Amniotic epithelial cell (primary cell): ENCODE measurements at regions not wholly inside any gene's neighbourhood (a gene's known extent, or its start where the extent isn't known, plus 50 kb on each side); places are given as distances from the start of the nearest gene placed in this dataset.
"Not testable (repeated sequence)": the region's sequence is repeated elsewhere in the genome, so short reads cannot be mapped to it uniquely, and the experiment has no call there.

Experiments used
- DNase-seq: peaks from one replicate; pipeline ENCODE4 v3.0.0-alpha.2; 2010; ENCODE audit warnings: low read depth

DNA sequence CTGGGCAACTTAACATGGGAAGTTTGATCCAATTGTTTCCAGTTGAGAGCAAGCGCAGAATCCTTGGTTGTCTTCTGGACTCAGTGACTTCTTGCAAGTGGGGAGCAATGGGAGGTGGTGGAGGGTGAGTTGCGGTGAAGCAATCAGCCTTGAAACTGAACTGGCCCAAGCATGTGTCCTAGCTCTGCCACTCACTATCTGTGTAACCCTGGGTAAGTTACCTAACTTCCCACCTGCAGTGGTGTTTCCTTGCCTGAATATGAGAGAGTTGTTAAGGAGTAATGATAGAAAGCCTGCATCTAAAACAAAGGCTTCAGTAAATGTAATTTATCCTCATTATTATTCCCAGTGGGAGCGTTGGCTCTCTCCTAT is 132.5 kb upstream of the NFIA start:
- DNase-seq: no peak

DNA sequence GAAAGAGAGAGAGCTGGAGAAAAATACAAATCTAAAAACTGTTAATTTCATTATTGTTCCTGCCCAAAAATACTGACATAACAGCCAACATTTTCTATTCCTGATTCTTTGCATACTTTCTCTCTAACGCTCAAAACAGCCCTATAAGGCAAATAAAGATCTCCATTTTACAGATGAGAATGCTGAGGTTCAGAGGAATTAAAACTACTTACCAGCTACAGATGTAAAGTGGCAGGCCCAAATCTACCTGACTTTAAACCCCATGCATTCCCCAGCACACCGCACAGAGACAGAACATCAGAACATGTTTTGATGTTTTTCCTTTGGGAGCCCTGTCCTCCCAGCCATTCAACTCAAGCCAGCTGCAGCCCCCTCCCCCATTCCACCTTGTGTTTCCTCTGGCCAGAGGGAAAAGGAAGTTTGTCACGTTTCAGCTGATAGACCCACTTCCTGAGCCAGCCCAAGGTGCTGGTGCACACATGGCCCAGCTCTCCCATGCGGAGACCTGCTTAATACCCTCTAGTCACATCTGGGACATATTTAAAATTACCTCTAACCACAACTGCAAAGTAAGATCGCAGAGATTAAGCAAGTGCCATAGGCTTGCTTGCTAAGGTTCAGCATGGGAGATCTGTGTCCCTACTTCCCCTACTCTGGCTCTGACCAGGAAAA is 133.1 kb upstream of the NFIA start:
- no peak for DNase-seq

DNA sequence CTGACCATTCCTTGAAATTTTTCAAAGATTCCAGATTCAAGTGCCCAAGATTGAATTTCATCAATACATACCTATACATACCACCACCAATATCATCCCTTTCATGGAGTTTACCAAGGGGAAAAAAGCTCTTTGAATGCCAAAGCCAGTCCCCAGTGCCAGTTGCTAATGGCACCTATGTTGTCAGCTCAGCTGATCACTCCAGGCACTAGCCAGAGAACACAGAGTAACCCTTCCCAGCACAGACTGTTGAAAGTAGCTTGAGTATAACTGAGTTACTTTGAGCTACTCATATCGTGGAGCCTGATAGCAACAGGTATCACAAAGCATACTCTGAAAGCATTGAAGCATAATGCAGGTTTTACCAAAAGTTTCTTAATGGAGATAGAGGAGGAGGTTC is 133.9 kb upstream of the NFIA start:
- no peak for DNase-seq

DNA sequence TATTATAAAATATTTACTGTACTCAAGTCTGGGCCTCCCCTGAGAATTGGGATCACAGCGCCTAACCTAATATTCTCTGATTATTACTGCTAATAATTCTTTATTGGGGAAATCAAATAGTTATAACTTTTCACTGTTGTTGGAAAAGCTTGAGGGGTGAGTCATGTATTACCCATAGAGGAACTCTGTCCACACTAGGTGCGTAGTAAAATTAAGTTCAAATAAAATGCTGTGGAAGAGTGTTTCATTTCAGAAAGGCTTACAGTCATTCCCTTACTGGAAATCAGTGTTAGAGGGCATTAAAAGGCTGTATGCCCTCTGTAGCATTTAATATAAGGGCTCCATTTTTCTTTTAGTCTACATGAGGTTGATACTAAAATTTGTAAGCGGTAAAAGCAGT is 135.0 kb upstream of the NFIA start:
- DNase-seq: no peak

DNA sequence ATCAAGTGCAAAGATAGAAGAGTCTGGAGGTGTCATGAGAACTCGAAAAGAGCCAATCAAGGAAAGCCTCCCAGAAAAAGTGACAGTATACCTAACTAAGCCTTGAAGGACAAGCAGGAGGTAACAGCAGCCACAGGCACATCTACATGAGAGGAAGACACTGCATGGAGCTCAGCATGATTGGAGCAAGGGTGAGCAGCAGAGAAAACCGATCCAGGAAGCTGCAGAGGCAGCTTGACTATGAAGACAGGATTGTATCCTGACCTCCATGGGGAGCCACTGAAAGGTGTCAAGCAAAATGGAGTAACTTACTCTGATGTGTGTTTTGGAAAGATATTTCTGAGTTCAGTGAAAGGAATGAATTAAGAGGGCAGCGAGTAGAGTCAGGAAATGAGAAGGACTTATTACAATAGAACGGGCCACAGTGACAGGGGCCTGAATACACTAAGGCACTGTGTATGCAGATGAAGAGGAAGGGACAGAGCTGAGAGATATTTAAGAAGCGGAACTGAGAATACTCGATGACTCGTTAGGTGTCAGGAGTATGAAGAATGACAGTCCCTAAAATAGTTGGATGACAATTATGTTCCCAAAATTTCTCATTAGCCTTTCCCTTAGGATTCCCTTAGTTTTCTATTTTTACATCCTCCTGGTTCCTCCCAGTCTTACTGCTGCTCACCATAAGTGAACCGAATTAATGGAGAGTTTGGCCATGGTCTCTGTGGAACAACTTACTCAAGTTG is 139.3 kb upstream of the NFIA start:
- no peak for DNase-seq

DNA sequence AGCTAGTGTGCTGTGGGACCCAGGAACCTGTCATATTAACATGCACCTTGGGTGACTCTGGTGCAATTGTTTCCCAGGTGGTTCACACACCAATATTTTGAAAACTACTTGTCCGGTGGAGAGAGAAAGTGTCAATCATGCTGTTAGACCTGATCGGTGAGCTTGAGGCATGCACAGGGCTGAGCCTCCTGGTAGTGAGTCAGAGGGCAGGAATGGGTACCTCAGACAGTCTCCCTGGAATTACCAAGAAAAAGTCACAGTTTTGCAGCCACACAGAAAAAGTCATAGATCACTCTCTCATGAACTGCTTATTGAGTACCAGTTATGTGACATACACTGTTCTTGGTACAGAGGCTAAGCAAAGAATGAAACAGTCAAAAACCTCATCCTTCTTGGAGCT is 140.1 kb upstream of the NFIA start:
- no peak for DNase-seq

DNA sequence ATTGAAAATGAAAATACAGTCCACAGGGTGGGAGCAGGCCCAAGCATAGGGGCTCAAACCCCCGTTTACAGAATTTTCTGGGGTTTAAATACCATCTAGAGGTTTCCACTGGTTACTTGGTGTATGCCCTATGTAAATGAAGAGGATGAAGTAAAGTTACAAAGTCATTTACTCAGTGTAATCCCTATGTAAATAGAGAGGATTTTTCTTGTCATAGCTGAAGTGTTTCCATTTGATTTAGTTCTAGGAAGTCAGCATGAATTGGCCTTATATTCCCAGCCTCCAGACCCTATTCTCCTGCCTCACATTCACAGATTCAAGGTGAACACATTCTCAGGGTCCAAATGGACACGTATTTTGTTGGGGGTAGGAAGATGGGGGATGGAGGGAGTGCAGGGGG is 141.7 kb upstream of the NFIA start:
- DNase-seq: not testable (repeated sequence)

DNA sequence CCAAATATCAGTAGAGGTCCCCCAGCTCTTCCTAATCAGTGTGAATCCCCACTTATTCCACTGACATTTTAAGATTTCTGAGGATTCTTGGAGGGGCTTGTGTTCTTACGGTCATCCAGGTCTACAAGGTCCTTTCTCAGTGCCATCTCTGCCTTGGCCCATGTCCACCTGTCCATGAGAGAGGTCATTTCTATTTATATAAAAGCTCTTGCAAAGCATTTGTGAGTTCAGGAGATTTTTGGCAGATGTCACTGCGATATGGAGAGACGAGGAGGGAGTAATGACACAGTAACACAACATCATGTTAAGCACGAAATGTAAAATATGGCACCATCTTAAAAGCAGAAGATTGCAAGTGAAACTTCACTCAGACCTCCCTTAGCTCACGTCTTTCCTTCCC is 144.6 kb upstream of the NFIA start:
- DNase-seq: no peak

DNA sequence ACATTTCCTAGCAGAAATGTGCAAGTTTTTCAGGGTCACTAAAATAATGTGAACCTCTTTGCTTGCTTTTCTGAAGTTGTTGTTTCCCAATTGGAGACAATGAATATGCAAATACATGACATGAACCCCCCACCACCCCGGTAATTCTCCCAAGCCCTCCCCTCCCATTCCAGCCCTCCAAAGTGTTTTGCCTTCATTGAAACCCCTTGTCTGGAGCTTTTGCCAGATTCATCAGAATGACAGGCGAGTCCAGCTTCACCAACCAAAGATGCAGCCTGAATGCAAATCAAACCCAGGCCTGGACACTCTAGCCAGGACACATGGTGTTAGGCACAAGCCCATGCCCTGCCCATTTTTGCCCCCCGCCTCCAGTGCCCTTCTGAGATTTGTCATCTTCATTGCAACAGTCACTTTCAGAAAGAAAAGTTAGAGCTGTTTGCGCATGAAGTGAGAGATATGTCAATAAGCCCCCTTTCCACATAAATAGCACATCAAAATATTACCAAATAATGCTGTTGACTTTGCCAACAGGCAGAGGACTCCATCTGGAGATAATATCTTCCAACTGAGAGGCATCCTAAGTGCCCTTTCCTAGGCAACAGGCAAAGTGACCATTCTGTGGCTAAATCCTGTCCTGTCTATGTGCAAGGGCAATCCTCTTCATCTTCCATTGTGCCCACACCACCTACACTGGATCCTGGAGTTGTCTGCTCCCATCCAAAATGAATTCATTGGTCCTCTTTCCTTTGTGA is 145.6 kb upstream of the NFIA start:
- DNase-seq: no peak

DNA sequence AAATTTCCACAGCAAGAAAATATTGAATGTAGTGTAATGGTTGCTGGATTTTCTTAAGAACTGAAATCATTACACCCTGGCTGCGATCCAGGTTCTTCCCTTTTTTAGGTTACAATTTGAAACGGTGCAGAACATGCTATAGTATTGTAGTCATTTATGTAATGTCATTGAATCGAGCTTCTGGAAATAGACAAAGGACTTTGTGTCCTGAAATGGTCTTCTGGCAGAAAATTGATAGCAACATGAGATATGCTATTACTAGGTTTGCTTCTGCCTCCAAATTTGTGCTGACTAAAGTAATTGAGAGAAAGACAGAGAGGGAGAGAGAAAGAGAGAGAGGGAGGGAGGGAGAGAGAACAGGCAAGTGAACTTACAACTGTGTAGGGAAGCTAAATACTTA is 146.2 kb upstream of the NFIA start:
- no peak for DNase-seq

DNA sequence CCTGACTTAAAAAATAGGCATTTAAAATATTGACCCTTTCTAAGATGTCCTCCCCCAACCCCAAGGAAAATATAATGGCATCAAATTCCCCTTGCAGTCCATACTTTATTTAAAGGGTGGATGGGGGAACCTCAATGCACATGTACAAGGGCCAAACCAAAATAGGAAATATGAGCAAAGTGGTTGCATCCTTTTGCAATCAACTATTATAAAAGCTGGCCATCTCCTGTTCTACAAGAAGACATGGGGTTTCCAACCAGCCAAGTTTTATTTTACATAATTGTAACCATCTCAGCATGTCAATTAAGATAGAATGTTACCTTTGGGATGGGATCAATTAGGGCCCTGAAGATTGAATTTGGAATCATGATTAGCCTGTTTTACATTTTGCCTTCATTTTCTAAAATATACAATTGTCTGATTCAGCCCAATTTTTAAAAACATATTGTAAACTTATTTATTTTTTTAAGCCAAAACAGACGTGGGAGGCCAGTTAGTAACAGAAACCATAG is 146.7 kb upstream of the NFIA start:
- no peak for DNase-seq

DNA sequence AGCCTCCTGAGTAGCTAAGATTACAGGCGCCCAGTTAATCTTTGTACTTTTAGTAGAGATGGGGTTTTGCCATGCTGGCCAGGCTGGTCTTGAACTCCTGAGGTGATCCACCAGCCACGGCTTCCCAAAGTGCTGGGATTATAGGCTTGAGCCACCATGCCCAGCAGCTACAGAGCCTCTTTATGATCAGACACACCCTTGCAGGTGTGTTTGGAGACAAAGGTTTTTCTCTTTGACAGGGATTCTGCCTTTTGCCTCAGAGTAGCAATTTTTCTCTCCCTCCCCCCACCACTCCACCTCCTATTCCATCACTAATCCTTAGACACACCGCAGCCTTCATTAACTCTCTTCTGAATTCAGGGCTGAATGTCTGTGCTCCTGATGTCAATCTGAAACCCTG is 152.2 kb upstream of the NFIA start:
- DNase-seq: no peak

DNA sequence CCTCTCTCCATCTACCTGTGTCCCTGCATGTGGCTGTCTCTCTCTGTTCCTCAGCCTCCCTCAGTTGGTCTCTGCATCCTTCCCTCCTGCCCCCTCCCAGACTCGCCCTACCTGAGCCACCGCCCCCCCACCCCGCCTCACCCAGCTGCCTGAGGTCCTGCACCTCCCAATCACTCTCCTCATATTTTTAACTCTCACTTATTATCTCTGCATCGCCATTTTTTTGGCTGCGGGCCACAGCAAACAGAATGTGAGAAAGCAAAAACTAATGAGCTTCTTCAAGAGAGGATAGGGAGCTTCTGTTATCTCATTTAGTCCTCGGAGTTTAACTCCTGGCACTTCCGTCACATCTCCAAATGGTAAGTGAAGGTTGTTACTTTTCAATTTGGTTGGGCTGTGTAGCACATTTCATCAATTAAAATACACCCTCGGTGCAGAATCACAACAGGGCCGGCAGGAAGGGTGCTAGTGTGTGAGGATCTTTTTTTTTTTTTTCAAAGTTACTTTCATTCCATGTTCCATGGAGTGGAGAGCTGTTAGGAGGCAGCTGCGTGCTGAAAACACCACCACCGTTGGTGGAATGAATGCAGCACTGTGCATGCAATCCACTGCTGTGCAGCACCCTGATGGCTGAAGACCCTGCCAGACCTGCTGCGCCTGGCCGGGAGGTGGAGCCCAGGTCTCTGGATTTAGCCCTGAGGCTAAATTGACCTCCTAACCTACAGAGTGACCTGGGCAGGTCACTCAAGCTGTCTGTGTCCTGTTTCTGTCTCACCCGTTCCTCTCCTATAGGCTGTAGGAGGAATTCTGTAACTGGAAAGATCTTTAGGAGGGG is 157.2 kb upstream of the NFIA start:
- DNase-seq: no peak

DNA sequence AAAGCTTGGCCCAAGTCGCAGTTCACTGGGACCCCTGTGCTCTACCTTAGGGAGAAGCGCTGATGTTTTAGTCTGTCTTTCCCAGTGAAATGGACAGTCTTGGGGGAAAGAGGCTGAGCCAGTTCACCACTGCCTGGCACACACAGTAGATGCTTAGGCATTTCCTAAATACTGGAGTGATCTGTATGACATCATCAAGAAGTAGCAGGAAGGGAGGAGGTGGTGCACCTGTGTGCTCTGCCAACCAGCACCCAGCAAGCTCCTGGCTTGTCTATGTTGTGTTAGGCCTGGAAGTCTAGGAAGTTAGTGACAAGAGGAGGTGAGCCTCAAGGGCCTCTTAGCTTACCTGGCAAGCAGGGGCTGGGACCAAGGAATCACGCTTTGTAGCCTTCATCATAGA is 158.2 kb upstream of the NFIA start:
- DNase-seq: no peak

DNA sequence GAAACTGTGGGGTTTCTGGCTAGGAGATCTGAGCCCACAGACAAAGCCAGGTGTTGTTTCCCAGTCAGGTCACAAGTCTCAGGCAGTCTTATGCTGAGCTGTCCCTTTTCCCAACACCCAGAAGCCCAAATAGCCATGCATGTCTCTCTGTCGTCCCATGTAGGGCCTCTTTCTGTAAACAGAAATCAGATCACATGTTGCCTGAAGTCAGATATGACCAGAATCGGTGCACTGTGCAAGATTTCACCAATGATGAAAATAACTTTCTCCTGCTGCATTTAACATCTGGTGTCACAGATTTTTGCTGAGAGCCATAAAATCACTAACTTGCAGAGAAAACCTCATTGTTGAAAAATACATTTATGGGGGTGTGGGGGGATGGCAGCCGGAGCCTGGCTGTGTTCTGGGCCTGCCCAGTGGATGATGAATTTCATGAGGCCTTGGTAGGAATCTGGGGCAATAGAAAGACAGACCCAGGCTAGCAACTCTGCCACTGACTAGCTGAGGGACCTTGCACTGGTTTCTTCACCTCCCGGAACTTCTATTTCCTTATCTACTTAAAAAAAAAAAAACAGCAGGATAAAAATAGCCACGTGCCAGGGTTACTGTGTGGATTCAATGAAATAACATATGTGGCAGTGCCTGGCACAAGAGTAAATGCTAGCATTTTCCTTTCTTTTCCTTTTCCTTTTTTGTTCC is 158.8 kb upstream of the NFIA start:
- no peak for DNase-seq

DNA sequence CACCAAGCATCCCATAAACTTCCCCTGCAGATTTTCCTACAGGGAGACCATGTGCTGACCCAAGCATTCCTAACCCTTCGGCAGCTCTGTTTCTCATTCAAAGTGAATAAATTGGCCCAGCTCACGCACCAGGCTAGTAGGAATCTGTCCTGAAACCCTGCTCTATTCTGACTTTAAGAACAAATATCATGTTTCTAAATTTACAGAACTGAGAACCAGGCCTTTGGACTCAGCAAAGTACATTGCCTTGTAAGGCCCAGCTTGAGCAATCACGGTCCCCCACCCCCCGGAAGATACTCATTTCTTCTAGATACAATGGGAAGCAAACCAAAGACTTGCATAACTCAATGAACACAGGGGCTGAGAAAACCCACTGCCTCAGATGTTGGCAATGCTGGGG is 160.1 kb upstream of the NFIA start:
- no peak for DNase-seq

DNA sequence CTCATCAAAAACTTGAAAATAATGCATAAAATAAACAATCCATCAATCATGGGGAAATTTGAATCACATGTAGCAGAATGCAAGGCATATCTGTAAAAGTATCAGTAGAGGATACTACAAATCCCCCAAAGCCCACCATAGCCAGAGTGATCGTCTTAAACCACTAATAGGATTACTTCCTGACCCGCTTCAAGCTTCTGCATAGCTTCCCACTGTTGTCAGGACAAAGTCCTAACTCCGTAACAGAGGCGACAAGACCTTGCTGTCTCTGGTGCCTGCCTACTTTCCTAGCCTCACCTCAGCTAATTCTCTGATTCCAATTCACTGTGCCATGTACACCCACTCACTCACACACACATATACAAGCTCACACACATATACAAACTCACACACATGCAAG is 161.2 kb upstream of the NFIA start:
- DNase-seq: no peak

DNA sequence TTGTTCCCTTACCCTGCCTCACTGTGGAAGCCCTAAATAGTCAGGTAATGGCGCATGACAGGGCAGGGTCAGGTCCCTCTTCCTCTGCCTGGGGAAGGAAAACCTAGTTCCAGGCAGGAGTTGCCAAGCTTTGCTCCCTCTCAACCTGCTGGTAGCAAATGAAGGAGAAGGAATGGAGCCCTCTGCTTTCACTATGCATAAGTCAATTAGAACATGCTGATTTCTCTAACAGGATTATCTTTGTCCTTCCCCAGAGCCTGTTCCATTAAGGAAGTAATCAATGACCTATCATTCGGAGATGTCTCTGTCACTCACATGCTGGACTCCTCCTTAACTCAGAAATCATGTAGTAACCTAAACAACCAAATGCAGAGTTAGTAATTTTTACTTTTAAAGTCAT is 161.8 kb upstream of the NFIA start:
- DNase-seq: no peak

DNA sequence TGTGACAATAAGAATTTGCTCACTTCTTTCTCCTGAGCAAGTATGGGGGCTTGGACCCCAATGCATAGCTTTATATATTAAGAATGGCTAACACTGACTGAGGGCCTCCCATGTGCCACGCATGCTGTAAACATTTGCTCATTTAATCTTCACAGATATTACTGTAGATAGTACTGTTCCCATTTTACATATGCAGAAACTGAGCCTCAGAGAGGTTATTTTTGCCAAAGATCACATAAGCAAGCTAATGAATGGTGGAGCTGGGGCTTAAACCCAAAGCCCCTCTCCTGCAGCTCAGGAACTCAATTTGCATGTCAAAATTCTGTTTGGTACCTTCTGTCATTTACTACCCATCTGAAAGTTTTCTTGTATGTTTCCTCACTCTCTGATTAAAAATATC is 163.5 kb upstream of the NFIA start:
- no peak for DNase-seq

DNA sequence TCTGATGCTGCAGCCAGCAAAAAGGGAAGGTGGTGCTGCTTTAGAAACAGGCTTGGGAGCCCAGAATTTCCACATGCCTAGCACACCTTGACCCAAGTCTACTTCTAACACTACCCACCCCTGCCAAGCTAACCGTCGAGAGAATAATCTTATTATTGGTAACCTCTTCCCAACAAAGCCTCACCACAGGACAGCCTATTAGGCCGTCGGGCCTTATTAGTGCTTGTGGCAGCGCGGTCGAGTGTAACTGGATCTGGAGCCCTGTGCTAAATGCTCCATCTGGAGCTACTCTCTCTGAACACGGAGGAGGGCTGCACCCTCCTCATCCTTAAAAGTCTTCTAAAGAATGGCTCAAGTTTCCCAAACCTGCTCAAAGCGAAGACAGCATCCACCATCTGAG is 165.5 kb upstream of the NFIA start:
- no peak for DNase-seq

DNA sequence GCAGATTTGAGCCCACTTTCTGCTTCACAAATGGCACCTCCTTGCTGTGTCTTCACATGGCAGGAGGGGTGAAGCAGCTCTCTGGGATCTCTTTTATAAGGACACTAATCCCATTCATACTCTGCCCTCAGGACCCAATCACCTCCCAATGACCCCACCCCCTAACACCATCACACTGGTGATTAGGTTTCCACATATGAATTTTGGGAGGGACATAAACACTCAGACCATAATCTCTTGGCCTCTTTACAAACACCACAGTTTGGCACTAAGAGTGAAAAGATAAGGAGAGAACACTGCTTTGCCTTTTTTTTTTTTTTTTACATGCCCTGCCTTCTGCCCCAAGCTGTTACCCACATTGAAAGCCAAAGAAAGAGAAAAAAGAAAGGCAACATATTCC is 166.2 kb upstream of the NFIA start:
- no peak for DNase-seq

DNA sequence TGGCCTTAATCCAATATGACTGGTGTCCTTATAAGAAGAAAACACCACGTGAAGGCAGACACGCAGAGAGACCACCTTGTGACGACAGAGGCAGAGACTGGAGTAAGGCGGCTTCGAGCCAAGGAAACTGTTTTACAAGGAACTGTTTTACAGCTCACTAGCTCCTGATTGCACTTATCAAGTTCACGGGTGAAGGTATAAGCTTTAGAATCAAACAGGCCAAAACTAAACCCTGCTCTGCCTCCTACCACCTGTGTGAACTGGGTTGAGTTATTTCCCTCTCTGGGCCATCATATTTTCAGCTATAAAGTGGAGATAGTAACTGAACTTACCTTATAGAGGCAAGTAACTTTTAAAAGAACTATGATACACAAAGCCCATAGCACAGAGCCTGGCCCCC is 166.9 kb upstream of the NFIA start:
- no peak for DNase-seq
